H1 (cell line): ENCODE measurements at regions not wholly inside any gene's neighbourhood (a gene's known extent, or its start where the extent isn't known, plus 50 kb on each side); places are given as distances from the start of the nearest gene placed in this dataset.

Experiments used
- CTCF ChIA-PET: fragments of 300-600 bp; sonication (Branson Sonifier 250); formaldehyde crosslinking; loops from one replicate; lab custom pipeline; 2021; ENCODE audit not compliant: partially characterized antibody; lab: Charles Lee
- POLR2A ChIA-PET: fragments of 300-600 bp; sonication (Branson Sonifier 250); formaldehyde crosslinking; loops from one replicate; lab custom pipeline; 2021; ENCODE audit warnings: inconsistent platforms; ENCODE audit not compliant: partially characterized antibody; lab: Charles Lee
- DNase-seq, 2 experiments: peaks; one replicate each; pipeline versions ENCODE4 v3.0.0 to v3.0.0-alpha.2; 2010 to 2022; ENCODE audit warnings: low spot score in 2 of 2, low read depth in 1 of 2, mixed read lengths in 1 of 2
- FAIRE-seq: peaks from 2 replicates; lab custom pipeline; 2011; peaks lifted over from hg19 to GRCh38; lab: Jason Lieb, UNC
- H2AFZ ChIP-seq: 2 replicates; pipeline ENCODE4 v1.8.1; 2012; ENCODE audit warnings: low read length, inconsistent platforms
- H2AK5ac ChIP-seq: 2 replicates; pipeline ENCODE4 v1.6.1; 2013; ENCODE audit warnings: low read depth, low read length
- H2BK120ac ChIP-seq: replicated peaks from 2 replicates; pipeline ENCODE3; 2013; ENCODE audit warnings: low read depth, low read length, inconsistent platforms
- H2BK12ac ChIP-seq: 2 replicates; pipeline ENCODE4 v1.6.1; 2013; ENCODE audit warnings: low read depth, low read length
- H2BK15ac ChIP-seq: 2 replicates; pipeline ENCODE4 v1.6.1; 2013; ENCODE audit warnings: low read length
- H2BK20ac ChIP-seq: 2 replicates; pipeline ENCODE4 v1.6.1; 2013; ENCODE audit warnings: low read length
- H2BK5ac ChIP-seq: 2 replicates; pipeline ENCODE4 v1.6.1; 2013; ENCODE audit warnings: low read depth, low read length
- H3K14ac ChIP-seq: 2 replicates; pipeline ENCODE4 v1.6.1; 2013; ENCODE audit warnings: inconsistent platforms; ENCODE audit not compliant: insufficient read length
- H3K18ac ChIP-seq: 2 replicates; pipeline ENCODE4 v1.6.1; 2013; ENCODE audit warnings: low read length; ENCODE audit errors: extremely low read depth
- H3K23ac ChIP-seq: 2 replicates; pipeline ENCODE4 v1.6.1; 2013; ENCODE audit warnings: inconsistent platforms; ENCODE audit not compliant: insufficient read length
- H3K23me2 ChIP-seq: 2 replicates; pipeline ENCODE4 v1.6.1; 2013; ENCODE audit warnings: low read depth, low read length
- H3K27ac ChIP-seq: 2 replicates; pipeline ENCODE4 v1.6.1; 2011; ENCODE audit warnings: low read depth, low read length, inconsistent platforms
- H3K27me3 ChIP-seq, 4 experiments: replicated peaks in 1 of 4; 1 replicate in 1 of 4; 2 replicates in 3 of 4; pipeline versions ENCODE4 v1.6.1 to v1.8.1; 2011 to 2013; ENCODE audit warnings: low read length in 3 of 4, mild to moderate bottlenecking in 3 of 4, inconsistent platforms in 2 of 4, mixed read lengths in 2 of 4, moderate library complexity in 1 of 4; ENCODE audit not compliant: control insufficient read depth in 3 of 4, insufficient read depth in 3 of 4; ENCODE audit errors: extremely low read depth in 1 of 4
- H3K36me3 ChIP-seq, 4 experiments: 2 replicates each; pipeline versions ENCODE4 v1.6.1 to v1.8.1; 2011 to 2013; ENCODE audit warnings: mild to moderate bottlenecking in 4 of 4, low read length in 3 of 4, moderate library complexity in 2 of 4, control low read depth in 1 of 4, inconsistent platforms in 1 of 4; ENCODE audit not compliant: insufficient read depth in 4 of 4, control insufficient read depth in 2 of 4
- H3K4ac ChIP-seq: replicated peaks from 2 replicates; pipeline ENCODE3; 2013; ENCODE audit warnings: low read length, low read depth, mixed read lengths, inconsistent platforms; ENCODE audit not compliant: insufficient read length
- H3K4me1 ChIP-seq, 4 experiments: replicated peaks in 1 of 4; 1 replicate in 1 of 4; 2 replicates in 3 of 4; pipeline versions ENCODE4 v1.6.1 to v1.8.1; 2011 to 2013; ENCODE audit warnings: low read length in 3 of 4, inconsistent platforms in 2 of 4, mixed read lengths in 1 of 4; ENCODE audit not compliant: insufficient read depth in 4 of 4, control insufficient read depth in 3 of 4
- H3K4me2 ChIP-seq, 2 experiments: 2 replicates each; pipeline versions ENCODE4 v1.6.1 to v1.8.1; 2011 to 2013; ENCODE audit warnings: low read depth in 2 of 2, low read length in 2 of 2, control low read depth in 1 of 2, inconsistent platforms in 1 of 2, mild to moderate bottlenecking in 1 of 2; ENCODE audit not compliant: insufficient read depth in 1 of 2
- H3K4me3 ChIP-seq, 4 experiments: fragments of 200-600, 300-600 bp in 1 of 4; sonication (generic), shearing (Covaris generic), sonication (Bioruptor Twin) in 1 of 4; 2 replicates each; pipeline versions ENCODE4 v1.5.1 to v1.8.1; 2011 to 2016; ENCODE audit warnings: low read length in 4 of 4, low read depth in 3 of 4, control low read depth in 2 of 4, inconsistent platforms in 2 of 4, mild to moderate bottlenecking in 2 of 4, mixed read lengths in 1 of 4, moderate library complexity in 1 of 4; ENCODE audit not compliant: insufficient read depth in 2 of 4; ENCODE audit errors: extremely low read depth in 1 of 4
- H3K56ac ChIP-seq: replicated peaks from 2 replicates; pipeline ENCODE3; 2013; ENCODE audit warnings: low read depth, mild to moderate bottlenecking, mixed read lengths, low read length, inconsistent platforms; ENCODE audit not compliant: insufficient read length
- H3K79me1 ChIP-seq: 2 replicates; pipeline ENCODE4 v1.6.1; 2013; ENCODE audit warnings: low read depth, low read length, control low read depth
- H3K79me2 ChIP-seq, 2 experiments: 2 replicates each; pipeline versions ENCODE4 v1.6.1 to v1.8.1; 2012 to 2013; ENCODE audit warnings: low read length in 2 of 2, mild to moderate bottlenecking in 2 of 2, inconsistent platforms in 1 of 2; ENCODE audit not compliant: insufficient read depth in 2 of 2, control insufficient read depth in 1 of 2
- H3K9ac ChIP-seq, 4 experiments: replicated peaks in 1 of 4; 1 replicate in 1 of 4; 2 replicates in 3 of 4; pipeline versions ENCODE4 v1.6.1 to v1.8.1; 2011 to 2013; ENCODE audit warnings: low read depth in 3 of 4, low read length in 3 of 4, control low read depth in 2 of 4, mild to moderate bottlenecking in 2 of 4, moderate library complexity in 2 of 4, inconsistent platforms in 1 of 4; ENCODE audit errors: extremely low read depth in 1 of 4
- H3K9me3 ChIP-seq, 2 experiments: 2 replicates each; pipeline versions ENCODE4 v1.6.1 to v1.8.1; 2012 to 2013; ENCODE audit warnings: mild to moderate bottlenecking in 2 of 2, moderate library complexity in 2 of 2, control low read depth in 1 of 2, inconsistent platforms in 1 of 2, low read depth in 1 of 2, low read length in 1 of 2, mixed read lengths in 1 of 2; ENCODE audit not compliant: insufficient read depth in 2 of 2
- H4K20me1 ChIP-seq, 2 experiments: replicated peaks in 1 of 2; 2 replicates each; pipeline versions ENCODE3 to v1.8.1; 2011 to 2013; ENCODE audit warnings: inconsistent platforms in 2 of 2, low read length in 2 of 2, mild to moderate bottlenecking in 1 of 2; ENCODE audit not compliant: insufficient read depth in 2 of 2, control insufficient read depth in 1 of 2
- H4K5ac ChIP-seq: 2 replicates; pipeline ENCODE4 v1.6.1; 2013; ENCODE audit warnings: low read length, low read depth, mixed read lengths, inconsistent platforms; ENCODE audit not compliant: insufficient read length
- H4K8ac ChIP-seq: 2 replicates; pipeline ENCODE4 v1.8.0; 2013; ENCODE audit warnings: mild to moderate bottlenecking, moderate library complexity, low read length, inconsistent platforms; ENCODE audit not compliant: insufficient read depth; ENCODE audit errors: extremely low read depth
- H4K91ac ChIP-seq: replicated peaks from 2 replicates; pipeline ENCODE3; 2013; ENCODE audit warnings: low read length, mixed read lengths, inconsistent platforms; ENCODE audit not compliant: insufficient read length
- BRCA1 ChIP-seq: IDR thresholded peaks from 2 replicates; pipeline ENCODE4 v1.6.1; 2012; ENCODE audit warnings: low read depth, low read length, improper control_type of control experiment
- CHD1 ChIP-seq: IDR thresholded peaks from 2 replicates; pipeline ENCODE4 v1.6.1; 2012; ENCODE audit warnings: low read depth, low read length, improper control_type of control experiment
- CHD2 ChIP-seq: IDR thresholded peaks from 2 replicates; pipeline ENCODE4 v1.6.1; 2012; ENCODE audit warnings: low read length, improper control_type of control experiment
- KDM5A ChIP-seq: fragments of 200-600 bp; IDR thresholded peaks from 2 replicates; pipeline ENCODE4 v1.7.1; 2012; ENCODE audit warnings: mild to moderate bottlenecking, low read length, inconsistent platforms, mixed read lengths
- NANOG ChIP-seq: IDR thresholded peaks from 2 replicates; pipeline ENCODE4 v1.6.1; 2011; ENCODE audit warnings: low read length, low read depth, mild to moderate bottlenecking, inconsistent platforms; ENCODE audit not compliant: insufficient read depth, poor library complexity, severe bottlenecking
- POLR2AphosphoS5 ChIP-seq: IDR thresholded peaks from 2 replicates; pipeline ENCODE4 v1.6.1; 2011; ENCODE audit warnings: low read depth, low read length
- SIX5 ChIP-seq: IDR thresholded peaks from 2 replicates; pipeline ENCODE4 v1.6.1; 2011; ENCODE audit warnings: mild to moderate bottlenecking, low read depth, low read length
- SP1 ChIP-seq: IDR thresholded peaks from 2 replicates; pipeline ENCODE4 v1.6.1; 2011; ENCODE audit warnings: low read depth, low read length
- SP4 ChIP-seq: IDR thresholded peaks from 2 replicates; pipeline ENCODE4 v1.6.1; 2012; ENCODE audit warnings: low read length, inconsistent platforms
- TEAD4 ChIP-seq: IDR thresholded peaks from 2 replicates; pipeline ENCODE4 v1.6.1; 2012; ENCODE audit warnings: low read depth, low read length, inconsistent platforms, mixed read lengths
- whole genome bisulfite sequencing, 2 experiments: shearing (Covaris generic) in 1 of 2; methylation state at CpG; one replicate each; pipeline versions ENCODE4 v1.1.6 to v1.1.7; 2013 to 2015; ENCODE audit warnings: low lambda C conversion rate in 2 of 2, mixed read lengths in 2 of 2, inconsistent platforms in 1 of 2, low coverage in 1 of 2, missing lambda C conversion rate in 1 of 2; ENCODE audit not compliant: insufficient replicate concordance in 2 of 2, insufficient coverage in 1 of 2, insufficient read length in 1 of 2; ENCODE audit errors: extremely low coverage in 1 of 2, missing lambda C conversion rate in 1 of 2; 5-methylcytosine and 5-hydroxymethylcytosine counted together
- TF ChIP-seq, protein P1 (sequence below): IDR thresholded peaks from 2 replicates; pipeline ENCODE4 v1.6.1; 2011; ENCODE audit warnings: low read depth, mild to moderate bottlenecking, low read length; ENCODE audit not compliant: insufficient read depth
- TF ChIP-seq, protein P2 (sequence below): IDR thresholded peaks from 2 replicates; pipeline ENCODE4 v1.6.1; 2012; ENCODE audit warnings: low read length, inconsistent platforms

DNA sequence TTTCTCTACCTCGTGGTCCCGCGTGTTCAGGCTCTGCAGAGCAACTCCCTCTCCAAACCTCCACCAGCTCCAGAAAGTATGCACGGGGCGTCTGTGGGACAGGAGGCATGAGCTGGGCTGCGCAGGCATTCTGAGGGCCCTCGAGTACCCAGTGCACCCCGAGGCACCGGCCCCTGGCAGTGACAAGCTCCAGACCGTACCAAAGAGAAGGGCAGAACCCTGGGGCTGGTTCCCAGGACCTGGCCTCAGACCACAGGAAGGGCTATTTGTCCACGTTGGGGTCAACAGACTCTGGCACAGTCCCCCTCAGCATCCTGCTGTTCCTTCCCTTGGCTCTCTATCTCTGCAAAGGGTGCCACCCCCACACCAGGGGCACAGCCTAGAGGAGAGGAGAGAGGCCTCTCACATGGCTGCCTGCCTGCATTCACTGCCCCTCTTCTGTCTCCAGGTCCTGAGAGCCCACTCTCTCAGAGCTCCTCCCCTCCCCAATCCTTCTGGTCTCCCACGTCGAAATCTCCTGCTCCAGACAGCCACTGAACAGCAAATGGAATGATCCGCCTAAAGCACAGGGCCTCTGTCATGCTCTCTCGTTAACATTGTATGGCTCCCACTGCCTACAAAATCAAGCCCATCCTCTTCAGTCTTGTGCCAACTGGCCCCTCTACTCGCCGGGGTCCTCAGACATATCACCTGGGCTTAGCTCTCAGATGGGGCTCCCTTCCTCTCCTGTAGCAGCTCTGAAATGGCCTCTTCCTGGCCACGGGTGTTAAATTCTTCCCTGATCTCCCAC lies 96.3 kb downstream of the OAT start:
- Histone ChIP-seq H3K27ac (no peak overlapping the region), H3K27me3 (no peaks in the 10 kb centered on the region), H4K91ac (no peak overlapping the region), H3K23ac (no peak overlapping the region), H4K8ac (no peak overlapping the region; the same call in 1 of the 2 replicates), H2AK5ac (no peak overlapping the region), H3K4me1 (peaks cover 0 to 3% (median 0%) of the 10 kb centered on the region in 4 experiments; a peak in 2 of 7 replicates), H3K79me1 (no peaks in the 10 kb centered on the region), H3K9me3 (no peaks in the 10 kb centered on the region), H3K18ac (no peak overlapping the region), H3K56ac (no peak overlapping the region), H3K23me2 (no peaks in the 10 kb centered on the region), H3K14ac (no peak overlapping the region), H2BK12ac (no peak overlapping the region), H3K4me3 (no peak overlapping the region), H4K5ac (no peak overlapping the region), H2AFZ (no peak overlapping the region), H2BK15ac (no peak overlapping the region), H3K9ac (no peak overlapping the region), H2BK20ac (no peak overlapping the region), H2BK5ac (no peak overlapping the region), H2BK120ac (no peak overlapping the region), H3K36me3 (no peaks in the 10 kb centered on the region), H3K4ac (no peak overlapping the region), H3K4me2 (no peak overlapping the region), H3K79me2 (no peaks in the 10 kb centered on the region), H4K20me1 (no peaks in the 10 kb centered on the region)
- DNase-seq (no peak), FAIRE-seq (no peak)
- WGBS, 2 experiments: 82% methylated on average over 16 of the region's 18 CpGs; no CpG with 5 or more reads in 1 of the 2 experiments
- TF ChIP-seq SP4 (no peak), TEAD4 (no peak), CHD2 (no peak), SP1 (no peak), CHD1 (no peak), SIX5 (no peak), BRCA1 (no peak), NANOG (no peak), KDM5A (no peak), POLR2AphosphoS5 (no peak)
- TF ChIP-seq, protein P1, sequence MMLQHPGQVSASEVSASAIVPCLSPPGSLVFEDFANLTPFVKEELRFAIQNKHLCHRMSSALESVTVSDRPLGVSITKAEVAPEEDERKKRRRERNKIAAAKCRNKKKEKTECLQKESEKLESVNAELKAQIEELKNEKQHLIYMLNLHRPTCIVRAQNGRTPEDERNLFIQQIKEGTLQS: no peak
- TF ChIP-seq, protein P2, sequence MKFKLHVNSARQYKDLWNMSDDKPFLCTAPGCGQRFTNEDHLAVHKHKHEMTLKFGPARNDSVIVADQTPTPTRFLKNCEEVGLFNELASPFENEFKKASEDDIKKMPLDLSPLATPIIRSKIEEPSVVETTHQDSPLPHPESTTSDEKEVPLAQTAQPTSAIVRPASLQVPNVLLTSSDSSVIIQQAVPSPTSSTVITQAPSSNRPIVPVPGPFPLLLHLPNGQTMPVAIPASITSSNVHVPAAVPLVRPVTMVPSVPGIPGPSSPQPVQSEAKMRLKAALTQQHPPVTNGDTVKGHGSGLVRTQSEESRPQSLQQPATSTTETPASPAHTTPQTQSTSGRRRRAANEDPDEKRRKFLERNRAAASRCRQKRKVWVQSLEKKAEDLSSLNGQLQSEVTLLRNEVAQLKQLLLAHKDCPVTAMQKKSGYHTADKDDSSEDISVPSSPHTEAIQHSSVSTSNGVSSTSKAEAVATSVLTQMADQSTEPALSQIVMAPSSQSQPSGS: no peak
- ChIA-PET POLR2A (no interaction called here), CTCF (interaction anchor here (0.6 to 1.2 kb wide), 5 partner anchors 9 to 375 kb away, joined by 3 to 4 read pairs (median 3); no protein-coding TSS in a partner anchor)
